ENCODE measurements at regions not wholly inside any gene's neighbourhood (a gene's known extent, or its start where the extent isn't known, plus 50 kb on each side); places are given as distances from the start of the nearest gene placed in this dataset.

DNA sequence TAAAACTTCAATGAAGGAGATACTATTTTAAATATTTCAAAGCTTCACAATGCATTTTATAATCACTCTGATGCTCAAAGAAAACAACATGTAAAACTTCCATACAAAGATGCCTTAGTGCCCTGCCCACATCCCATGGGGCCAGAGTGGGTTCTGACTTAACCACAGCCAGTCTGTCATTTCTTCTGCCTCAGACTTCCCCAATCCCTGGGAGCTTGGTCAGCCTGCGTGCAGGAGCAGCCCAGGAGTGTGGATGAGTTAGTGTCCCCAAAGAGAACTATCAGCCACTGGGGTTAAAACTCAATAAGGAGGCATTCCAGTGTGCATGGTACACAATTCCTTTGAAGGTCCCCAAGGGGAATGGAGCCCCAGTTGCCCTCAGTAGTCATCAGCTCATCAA lies 100.3 kb downstream of the PTCSC3 start:
- intact Hi-C loops (cut with micrococcal nuclease; ENCODE audit: unreplicated experiment) (loop anchor here (10.0 kb wide), 3 partner anchors 129 to 529 kb away; no protein-coding TSS in a partner anchor), in situ Hi-C loops (cut with HindIII; ENCODE audit: low pct_unique_long_range_greater_than_20kb, low sequenced_read_pairs) (no loop called here)
- no peak overlapping the region for H3K4me3 ChIP-seq (ENCODE audit: low read depth in 2 of 2, low read length in 2 of 2)
- POLR2A ChIA-PET: no interaction called here
- BruUV-seq (replicated peaks): no TSS peak
- DNase-seq (ENCODE audit: low read depth, low spot score) (no peak), ATAC-seq (no peak)
- no peaks in the 10 kb centered on the region for H3K4me1 ChIP-seq (ENCODE audit: control insufficient read depth, insufficient read depth, low read length)
- CTCF ChIA-PET: no interaction called here
- no peaks in the 10 kb centered on the region for H3K9me3 ChIP-seq (ENCODE audit: control insufficient read depth, insufficient read depth, low read depth, low read length)
- no peaks in the 10 kb centered on the region for H3K36me3 ChIP-seq (ENCODE audit: control insufficient read depth, insufficient read depth, low read length)
- H3K27ac ChIP-seq (ENCODE audit: low read length): no peak overlapping the region
- TF ChIP-seq SIN3A (IDR thresholded peaks at IDR 0.05; ENCODE audit: borderline replicate concordance, insufficient read depth, low read depth, low read length): no peak
- TF ChIP-seq, protein P1, sequence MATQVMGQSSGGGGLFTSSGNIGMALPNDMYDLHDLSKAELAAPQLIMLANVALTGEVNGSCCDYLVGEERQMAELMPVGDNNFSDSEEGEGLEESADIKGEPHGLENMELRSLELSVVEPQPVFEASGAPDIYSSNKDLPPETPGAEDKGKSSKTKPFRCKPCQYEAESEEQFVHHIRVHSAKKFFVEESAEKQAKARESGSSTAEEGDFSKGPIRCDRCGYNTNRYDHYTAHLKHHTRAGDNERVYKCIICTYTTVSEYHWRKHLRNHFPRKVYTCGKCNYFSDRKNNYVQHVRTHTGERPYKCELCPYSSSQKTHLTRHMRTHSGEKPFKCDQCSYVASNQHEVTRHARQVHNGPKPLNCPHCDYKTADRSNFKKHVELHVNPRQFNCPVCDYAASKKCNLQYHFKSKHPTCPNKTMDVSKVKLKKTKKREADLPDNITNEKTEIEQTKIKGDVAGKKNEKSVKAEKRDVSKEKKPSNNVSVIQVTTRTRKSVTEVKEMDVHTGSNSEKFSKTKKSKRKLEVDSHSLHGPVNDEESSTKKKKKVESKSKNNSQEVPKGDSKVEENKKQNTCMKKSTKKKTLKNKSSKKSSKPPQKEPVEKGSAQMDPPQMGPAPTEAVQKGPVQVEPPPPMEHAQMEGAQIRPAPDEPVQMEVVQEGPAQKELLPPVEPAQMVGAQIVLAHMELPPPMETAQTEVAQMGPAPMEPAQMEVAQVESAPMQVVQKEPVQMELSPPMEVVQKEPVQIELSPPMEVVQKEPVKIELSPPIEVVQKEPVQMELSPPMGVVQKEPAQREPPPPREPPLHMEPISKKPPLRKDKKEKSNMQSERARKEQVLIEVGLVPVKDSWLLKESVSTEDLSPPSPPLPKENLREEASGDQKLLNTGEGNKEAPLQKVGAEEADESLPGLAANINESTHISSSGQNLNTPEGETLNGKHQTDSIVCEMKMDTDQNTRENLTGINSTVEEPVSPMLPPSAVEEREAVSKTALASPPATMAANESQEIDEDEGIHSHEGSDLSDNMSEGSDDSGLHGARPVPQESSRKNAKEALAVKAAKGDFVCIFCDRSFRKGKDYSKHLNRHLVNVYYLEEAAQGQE (IDR thresholded peaks at IDR 0.05; ENCODE audit: insufficient read depth in 1 of 2, low read depth in 2 of 2, low read length in 1 of 2): no peak
- TF ChIP-seq POLR2AphosphoS5 (IDR thresholded peaks at IDR 0.05; ENCODE audit: low read depth, low read length): no peak
- TF ChIP-seq, protein P2, sequence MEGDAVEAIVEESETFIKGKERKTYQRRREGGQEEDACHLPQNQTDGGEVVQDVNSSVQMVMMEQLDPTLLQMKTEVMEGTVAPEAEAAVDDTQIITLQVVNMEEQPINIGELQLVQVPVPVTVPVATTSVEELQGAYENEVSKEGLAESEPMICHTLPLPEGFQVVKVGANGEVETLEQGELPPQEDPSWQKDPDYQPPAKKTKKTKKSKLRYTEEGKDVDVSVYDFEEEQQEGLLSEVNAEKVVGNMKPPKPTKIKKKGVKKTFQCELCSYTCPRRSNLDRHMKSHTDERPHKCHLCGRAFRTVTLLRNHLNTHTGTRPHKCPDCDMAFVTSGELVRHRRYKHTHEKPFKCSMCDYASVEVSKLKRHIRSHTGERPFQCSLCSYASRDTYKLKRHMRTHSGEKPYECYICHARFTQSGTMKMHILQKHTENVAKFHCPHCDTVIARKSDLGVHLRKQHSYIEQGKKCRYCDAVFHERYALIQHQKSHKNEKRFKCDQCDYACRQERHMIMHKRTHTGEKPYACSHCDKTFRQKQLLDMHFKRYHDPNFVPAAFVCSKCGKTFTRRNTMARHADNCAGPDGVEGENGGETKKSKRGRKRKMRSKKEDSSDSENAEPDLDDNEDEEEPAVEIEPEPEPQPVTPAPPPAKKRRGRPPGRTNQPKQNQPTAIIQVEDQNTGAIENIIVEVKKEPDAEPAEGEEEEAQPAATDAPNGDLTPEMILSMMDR (IDR thresholded peaks at IDR 0.05): no peak
- no peak for TF ChIP-seq TCF7L2 (IDR thresholded peaks at IDR 0.05; ENCODE audit: low read depth, low read length)
- 0 out of 2 replicates have a peak, but pooled peaks cover 2% of the 10 kb centered on the region for H3K27me3 ChIP-seq (ENCODE audit: control insufficient read depth, insufficient read depth, low read length)

DNA sequence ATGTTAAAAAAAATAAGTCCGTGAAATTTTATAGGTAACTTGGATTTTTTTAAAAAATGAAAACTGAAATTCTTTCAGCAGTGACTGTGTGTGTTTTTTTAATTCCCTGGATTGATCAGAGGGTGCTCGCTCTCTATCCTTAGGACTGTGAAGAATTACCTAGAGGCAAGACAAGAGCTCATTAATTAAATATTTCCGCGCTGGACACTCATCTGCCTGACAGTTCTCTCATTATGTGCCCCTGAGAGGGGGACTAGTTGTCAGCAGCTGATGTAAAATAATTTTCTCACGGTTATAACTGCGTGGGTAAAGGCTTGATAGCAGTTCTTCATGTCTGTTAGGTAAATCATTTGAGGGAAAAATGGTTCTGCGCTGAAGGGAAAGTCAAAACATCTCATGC lies 101.3 kb downstream of the PTCSC3 start:
- ChIA-PET CTCF (no interaction called here), POLR2A (no interaction called here)
- ATAC-seq (no peak), DNase-seq (ENCODE audit: low read depth, low spot score) (no peak)
- Histone ChIP-seq H3K9me3 (ENCODE audit: control insufficient read depth, insufficient read depth, low read depth, low read length) (no peaks in the 10 kb centered on the region), H3K4me3 (ENCODE audit: low read depth in 2 of 2, low read length in 2 of 2) (no peak overlapping the region), H3K27ac (ENCODE audit: low read length) (no peak overlapping the region), H3K4me1 (ENCODE audit: control insufficient read depth, insufficient read depth, low read length) (no peaks in the 10 kb centered on the region), H3K36me3 (ENCODE audit: control insufficient read depth, insufficient read depth, low read length) (no peaks in the 10 kb centered on the region), H3K27me3 (ENCODE audit: control insufficient read depth, insufficient read depth, low read length) (peaks cover 6% of the 10 kb centered on the region; the same call in 1 of the 2 replicates)
- intact Hi-C loops (cut with micrococcal nuclease; ENCODE audit: unreplicated experiment): loop anchor here (10.0 kb wide), 3 partner anchors 130 to 530 kb away; no protein-coding TSS in a partner anchor
- BruUV-seq (replicated peaks): no TSS peak
- in situ Hi-C loops (cut with HindIII; ENCODE audit: low pct_unique_long_range_greater_than_20kb, low sequenced_read_pairs): no loop called here
- TF ChIP-seq SIN3A (IDR thresholded peaks at IDR 0.05; ENCODE audit: borderline replicate concordance, insufficient read depth, low read depth, low read length) (no peak), TCF7L2 (IDR thresholded peaks at IDR 0.05; ENCODE audit: low read depth, low read length) (no peak), POLR2AphosphoS5 (IDR thresholded peaks at IDR 0.05; ENCODE audit: low read depth, low read length) (no peak)
- TF ChIP-seq, protein P2 (IDR thresholded peaks at IDR 0.05): no peak

All from Panc1 (cell line).